HG02870 (cell line): ENCODE measurements at regions not wholly inside any gene's neighbourhood (a gene's known extent, or its start where the extent isn't known, plus 50 kb on each side); places are given as distances from the start of the nearest gene placed in this dataset.
"Not testable (repeated sequence)": the region's sequence is repeated elsewhere in the genome, so short reads cannot be mapped to it uniquely, and the experiment has no call there.

Source experiments
- ATAC-seq: cut with Tn5 transposase; IDR thresholded peaks from one replicate; pipeline ENCODE4 v1.9.1; 2021; ENCODE audit warnings: mild to moderate bottlenecking, moderate library complexity; ENCODE audit not compliant: unreplicated experiment

GRCh38 chr12:73002504-73002903 lies 730.3 kb downstream of the TRHDE start:
- ATAC-seq = not testable (repeated sequence)

- not testable (repeated sequence) for ATAC-seq
Measured at GRCh38 chr12:73009138-73009834, 737.1 kb downstream of the TRHDE start.

GRCh38 chr12:73017981-73018380 lies 745.8 kb downstream of the TRHDE start:
- ATAC-seq = no peak

GRCh38 chr12:73053893-73054292 lies 781.7 kb downstream of the TRHDE start:
- no peak for ATAC-seq

GRCh38 chr12:73057428-73057827 lies 785.3 kb downstream of the TRHDE start:
- no peak for ATAC-seq

GRCh38 chr12:73065913-73066312 lies 793.7 kb downstream of the TRHDE start:
- ATAC-seq = no peak

- no peak for ATAC-seq
Measured at GRCh38 chr12:73067616-73068015, 795.4 kb downstream of the TRHDE start.

GRCh38 chr12:73072214-73072613 lies 800.0 kb downstream of the TRHDE start:
- ATAC-seq = no peak

- ATAC-seq = no peak
Measured at GRCh38 chr12:73076760-73077159, 804.6 kb downstream of the TRHDE start.

GRCh38 chr12:73083736-73084135 lies 811.6 kb downstream of the TRHDE start:
- no peak for ATAC-seq

GRCh38 chr12:73106296-73106695 lies 834.1 kb downstream of the TRHDE start:
- no peak for ATAC-seq

- no peak for ATAC-seq
Measured at GRCh38 chr12:73106896-73107295, 834.7 kb downstream of the TRHDE start.

- ATAC-seq = no peak
Measured at GRCh38 chr12:73110816-73111215, 838.6 kb downstream of the TRHDE start.

- ATAC-seq = no peak
Measured at GRCh38 chr12:73112035-73112816, 840.1 kb downstream of the TRHDE start.

GRCh38 chr12:73124480-73124879 lies 852.3 kb downstream of the TRHDE start:
- ATAC-seq = no peak

- no peak for ATAC-seq
Measured at GRCh38 chr12:73125148-73125547, 853.0 kb downstream of the TRHDE start.

- no peak for ATAC-seq
Measured at GRCh38 chr12:73136386-73136785, 864.2 kb downstream of the TRHDE start.

GRCh38 chr12:73139642-73140041 lies 867.5 kb downstream of the TRHDE start:
- ATAC-seq = not testable (repeated sequence)

GRCh38 chr12:73158341-73158740 lies 886.2 kb downstream of the TRHDE start:
- ATAC-seq = no peak

GRCh38 chr12:73159954-73160353 lies 887.8 kb downstream of the TRHDE start:
- ATAC-seq = no peak

- ATAC-seq = no peak
Measured at GRCh38 chr12:73161970-73162369, 889.8 kb downstream of the TRHDE start.

GRCh38 chr12:73180734-73181133 lies 908.6 kb downstream of the TRHDE start:
- no peak for ATAC-seq
